HEK293T (cell line): ENCODE measurements at regions not wholly inside any gene's neighbourhood (a gene's known extent, or its start where the extent isn't known, plus 50 kb on each side); places are given as distances from the start of the nearest gene placed in this dataset.

ENCODE experiments used
- BHLHE40 ChIP-seq: fragments of 450-650 bp; IDR thresholded peaks from 2 replicates; pipeline ENCODE4 v1.6.1; 2016; ENCODE audit warnings: mild to moderate bottlenecking, moderate library complexity, borderline replicate concordance
- ELF4 ChIP-seq: fragments of 450-650 bp; IDR thresholded peaks from 2 replicates; pipeline ENCODE4 v1.6.1; 2017; ENCODE audit warnings: antibody characterized with exemption
- FOXA1 ChIP-seq: fragments of 450-650 bp; IDR thresholded peaks from 2 replicates; pipeline ENCODE4 v1.6.1; 2016; ENCODE audit warnings: mild to moderate bottlenecking
- FOXK2 ChIP-seq: fragments of 450-650 bp; IDR thresholded peaks from 2 replicates; pipeline ENCODE4 v1.6.1; 2016; ENCODE audit warnings: mild to moderate bottlenecking
- FOXM1 ChIP-seq: fragments of 450-650 bp; IDR thresholded peaks from 2 replicates; pipeline ENCODE4 v1.6.1; 2017; ENCODE audit warnings: mild to moderate bottlenecking, borderline replicate concordance
- HDGF ChIP-seq: fragments of 450-650 bp; IDR thresholded peaks from 2 replicates; pipeline ENCODE4 v1.6.1; 2017; ENCODE audit warnings: antibody characterized with exemption, borderline replicate concordance
- NFRKB ChIP-seq: fragments of 450-650 bp; IDR thresholded peaks from 2 replicates; pipeline ENCODE4 v1.6.1; 2016; ENCODE audit warnings: mild to moderate bottlenecking, moderate library complexity
- SP1 ChIP-seq: fragments of 450-650 bp; IDR thresholded peaks from 2 replicates; pipeline ENCODE4 v1.6.1; 2017
- SUZ12 ChIP-seq: fragments of 450-650 bp; IDR thresholded peaks from 2 replicates; pipeline ENCODE4 v1.6.1; 2016; ENCODE audit warnings: mild to moderate bottlenecking
- TARDBP ChIP-seq: fragments of 450-650 bp; IDR thresholded peaks from 2 replicates; pipeline ENCODE4 v1.6.1; 2016
- TF ChIP-seq, protein P1 (sequence below): fragments of 450-650 bp; IDR thresholded peaks from 2 replicates; pipeline ENCODE4 v1.6.1; 2016

DNA sequence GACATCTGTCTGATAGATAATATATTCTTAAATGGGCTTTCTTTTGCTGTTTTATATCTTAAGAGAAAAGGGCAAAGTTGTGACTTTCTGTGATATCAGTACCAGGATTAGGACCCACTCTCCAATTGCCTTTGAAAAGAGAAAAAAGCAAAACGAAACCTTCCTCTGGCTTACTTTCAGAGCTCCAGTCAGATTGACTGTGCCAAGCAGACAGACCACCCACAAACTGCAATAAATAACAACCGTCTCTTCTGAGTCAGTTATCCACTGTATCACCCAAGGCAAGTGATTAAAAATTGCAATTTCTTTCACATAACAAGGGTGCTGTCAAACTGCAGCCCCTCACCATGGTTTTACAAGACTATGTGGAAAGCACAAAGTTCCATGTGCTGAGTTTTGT is 230.5 kb upstream of the SETBP1 start:
- TF ChIP-seq, protein P1, sequence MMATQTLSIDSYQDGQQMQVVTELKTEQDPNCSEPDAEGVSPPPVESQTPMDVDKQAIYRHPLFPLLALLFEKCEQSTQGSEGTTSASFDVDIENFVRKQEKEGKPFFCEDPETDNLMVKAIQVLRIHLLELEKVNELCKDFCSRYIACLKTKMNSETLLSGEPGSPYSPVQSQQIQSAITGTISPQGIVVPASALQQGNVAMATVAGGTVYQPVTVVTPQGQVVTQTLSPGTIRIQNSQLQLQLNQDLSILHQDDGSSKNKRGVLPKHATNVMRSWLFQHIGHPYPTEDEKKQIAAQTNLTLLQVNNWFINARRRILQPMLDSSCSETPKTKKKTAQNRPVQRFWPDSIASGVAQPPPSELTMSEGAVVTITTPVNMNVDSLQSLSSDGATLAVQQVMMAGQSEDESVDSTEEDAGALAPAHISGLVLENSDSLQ: no peak
- no peak for TF ChIP-seq SP1
- no peak for TF ChIP-seq TARDBP
- no peak for TF ChIP-seq FOXA1
- TF ChIP-seq ELF4: no peak
- TF ChIP-seq FOXK2: no peak
- no peak for TF ChIP-seq HDGF
- TF ChIP-seq SUZ12: no peak
- TF ChIP-seq BHLHE40: no peak
- no peak for TF ChIP-seq NFRKB
- TF ChIP-seq FOXM1: no peak
